GM12878 (cell line): ENCODE measurements at regions not wholly inside any gene's neighbourhood (a gene's known extent, or its start where the extent isn't known, plus 50 kb on each side); places are given as distances from the start of the nearest gene placed in this dataset.

Source experiments
- ATAC-seq: fragments of 200-7000 bp; cut with Tn5 transposase; 3 replicates; pipeline ENCODE4 v1.9.1; 2020; ENCODE audit warnings: mild to moderate bottlenecking, moderate library complexity
- BruUV-seq: library from RNA; stranded (reverse); fragments of 400-500 nt; replicated peaks from 2 replicates; lab custom pipeline; 2021; lab: Mats Ljungman, UMichigan
- CTCF ChIA-PET: fragments of 300-600 bp; sonication (Branson Sonifier 250); formaldehyde crosslinking; extraction: SDS; loops from one replicate; lab custom pipeline; 2021; ENCODE audit warnings: inconsistent platforms; lab: Yijun Ruan, JAX
- POLR2A ChIA-PET: fragments of 350-600 bp; formaldehyde crosslinking; extraction: SDS; loops from one replicate; lab custom pipeline; 2021; ENCODE audit warnings: inconsistent platforms; lab: Charles Lee
- RAD21 ChIA-PET: fragments of 300-600 bp; sonication (Branson Sonifier 250); formaldehyde crosslinking; loops from one replicate; lab custom pipeline; 2023; ENCODE audit warnings: antibody characterized with exemption; ENCODE audit not compliant: unreplicated experiment; lab: Charles Lee
- SMC1A ChIA-PET: fragments of 300-600 bp; sonication (Branson Sonifier 250); formaldehyde crosslinking; loops from one replicate; lab custom pipeline; 2023; ENCODE audit not compliant: unreplicated experiment, uncharacterized antibody; lab: Charles Lee
- DNase-seq: peaks from one replicate; pipeline ENCODE4 v3.0.0-alpha.2; 2011; ENCODE audit warnings: low read depth, low spot score
- FAIRE-seq: peaks from 3 replicates; lab custom pipeline; 2011; peaks lifted over from hg19 to GRCh38; lab: Jason Lieb, UNC
- H2AFZ ChIP-seq: 2 replicates; pipeline ENCODE4 v1.6.0; 2011; ENCODE audit warnings: low read depth, low read length, control low read depth; ENCODE audit not compliant: control insufficient read depth
- H3K27ac ChIP-seq: 2 replicates; pipeline ENCODE4 v1.5.1; 2011; ENCODE audit warnings: control low read depth; ENCODE audit not compliant: control insufficient read depth, insufficient read depth
- H3K27me3 ChIP-seq, 2 experiments: replicated peaks in 1 of 2; 2 replicates each; pipeline versions ENCODE4 v1.6.0 to v1.6.1; 2011; ENCODE audit warnings: low read length in 1 of 2; ENCODE audit not compliant: control insufficient read depth in 2 of 2, insufficient read depth in 2 of 2
- H3K36me3 ChIP-seq, 2 experiments: 2 replicates each; pipeline ENCODE4 v1.5.1; 2011; ENCODE audit warnings: low read length in 1 of 2; ENCODE audit not compliant: control insufficient read depth in 2 of 2, insufficient read depth in 2 of 2
- H3K4me1 ChIP-seq: 2 replicates; pipeline ENCODE4 v1.6.1; 2011; ENCODE audit warnings: mild to moderate bottlenecking, low read length, moderate library complexity, mixed read lengths; ENCODE audit not compliant: control insufficient read depth, insufficient read depth
- H3K4me2 ChIP-seq: 2 replicates; pipeline ENCODE4 v1.6.0; 2011; ENCODE audit warnings: control low read depth; ENCODE audit not compliant: control insufficient read depth, insufficient read depth
- H3K4me3 ChIP-seq: fragments of 200-600 bp; sonication (generic); 2 replicates; pipeline ENCODE4 v1.5.1; 2016
- H3K79me2 ChIP-seq: 2 replicates; pipeline ENCODE4 v1.6.0; 2011; ENCODE audit warnings: low read length; ENCODE audit not compliant: control insufficient read depth, insufficient read depth
- H3K9ac ChIP-seq: 2 replicates; pipeline ENCODE4 v1.8.0; 2011; ENCODE audit warnings: low read length, control low read depth, mixed read lengths; ENCODE audit not compliant: control insufficient read depth, insufficient read depth
- H3K9me3 ChIP-seq: replicated peaks from 3 replicates; pipeline ENCODE4 v1.5.1; 2011; ENCODE audit warnings: mild to moderate bottlenecking, low read length; ENCODE audit not compliant: control insufficient read depth, insufficient read depth
- H4K20me1 ChIP-seq: 2 replicates; pipeline ENCODE4 v1.6.0; 2011; ENCODE audit not compliant: control insufficient read depth, insufficient read depth
- BCLAF1 ChIP-seq: fragments of 450-650 bp; IDR thresholded peaks from 2 replicates; pipeline ENCODE4 v1.6.1; 2017; ENCODE audit warnings: antibody characterized with exemption, mild to moderate bottlenecking, moderate library complexity
- JUNB ChIP-seq: IDR thresholded peaks from 2 replicates; pipeline ENCODE4 v1.6.1; 2016; ENCODE audit warnings: antibody characterized with exemption, mild to moderate bottlenecking
- PML ChIP-seq: IDR thresholded peaks from 2 replicates; pipeline ENCODE4 v1.6.1; 2012; ENCODE audit warnings: low read length, inconsistent platforms
- RELA ChIP-seq: fragments of 450-650 bp; IDR thresholded peaks from 2 replicates; pipeline ENCODE4 v1.8.0; 2014; ENCODE audit warnings: borderline replicate concordance; ENCODE audit not compliant: partially characterized antibody
- SPI1 ChIP-seq: IDR thresholded peaks from 2 replicates; pipeline ENCODE4 v1.6.1; 2011; ENCODE audit warnings: low read depth, mild to moderate bottlenecking, low read length, moderate library complexity, borderline replicate concordance; ENCODE audit not compliant: insufficient read depth
- ZBED1 ChIP-seq: IDR thresholded peaks from 2 replicates; pipeline ENCODE4 v1.6.1; 2016; ENCODE audit warnings: borderline replicate concordance
- ZNF384 ChIP-seq: IDR thresholded peaks from 2 replicates; pipeline ENCODE4 v1.6.1; 2012; ENCODE audit warnings: low read depth, mild to moderate bottlenecking, low read length, improper control_type of control experiment, borderline replicate concordance
- in situ Hi-C: fragments of 300-500 bp; cut with MboI; formaldehyde crosslinking; loops from 9 replicates; pipeline ENCODE4 v1.14.3; 2018; ENCODE audit warnings: mixed read lengths
- intact Hi-C: fragments of 100-400 bp; cut with micrococcal nuclease; formaldehyde crosslinking; loops from one replicate; pipeline ENCODE4 v1.14.2; 2022; ENCODE audit not compliant: unreplicated experiment

- Histone ChIP-seq H3K4me1 (no peaks in the 10 kb centered on the region), H3K27ac (no peak overlapping the region), H3K36me3 (no peaks in the 10 kb centered on the region), H3K4me3 (no peak overlapping the region), H3K27me3 (no peaks in the 10 kb centered on the region), H3K9me3 (no peaks in the 10 kb centered on the region), H3K9ac (no peak overlapping the region), H2AFZ (no peak overlapping the region), H3K79me2 (no peaks in the 10 kb centered on the region), H4K20me1 (no peaks in the 10 kb centered on the region), H3K4me2 (no peak overlapping the region)
- RAD21 ChIA-PET: no interaction called here
- SMC1A ChIA-PET: no interaction called here
- TF ChIP-seq ZNF384 (no peak), SPI1 (peak; percentile 61; the same call in 1 of the 2 replicates), PML (no peak), ZBED1 (no peak), RELA (no peak), BCLAF1 (no peak), JUNB (0 out of 2 replicates have a peak, but pooled peaks have one; percentile 11)
- CTCF ChIA-PET: no interaction called here
- no TSS peak for BruUV-seq
- intact Hi-C loops (no loop called here), in situ Hi-C loops (no loop called here)
- FAIRE-seq (no peak), DNase-seq (no peak), ATAC-seq (peak; percentile 71)
- POLR2A ChIA-PET: no interaction called here
These were observed 173.5 kb downstream of the NPFFR2 start for GRCh38 chr4:72205298-72205697.
